H9 (cell line): ENCODE measurements at regions not wholly inside any gene's neighbourhood (a gene's known extent, or its start where the extent isn't known, plus 50 kb on each side); places are given as distances from the start of the nearest gene placed in this dataset.

Experiments
- DNase-seq: peaks from one replicate; pipeline ENCODE4 v3.0.0-alpha.2; 2017
- H2AFZ ChIP-seq: one replicate; pipeline ENCODE4 v1.6.1; 2013; ENCODE audit warnings: mild to moderate bottlenecking, low read length, control low read depth, moderate library complexity
- H2AK5ac ChIP-seq: 2 replicates; pipeline ENCODE4 v1.6.1; 2013; ENCODE audit warnings: low read length, control low read depth, mixed read lengths; ENCODE audit not compliant: insufficient read length
- H2BK120ac ChIP-seq: one replicate; pipeline ENCODE4 v1.6.1; 2013; ENCODE audit warnings: low read depth, mild to moderate bottlenecking, low read length, control low read depth, inconsistent platforms; ENCODE audit not compliant: poor library complexity, severe bottlenecking
- H2BK12ac ChIP-seq: 2 replicates; pipeline ENCODE4 v1.6.1; 2013; ENCODE audit warnings: low read length, control low read depth, mixed read lengths, low read depth; ENCODE audit not compliant: insufficient read length
- H2BK15ac ChIP-seq: 2 replicates; pipeline ENCODE4 v1.6.1; 2013; ENCODE audit warnings: low read depth, low read length, control low read depth
- H2BK20ac ChIP-seq: one replicate; pipeline ENCODE4 v1.6.1; 2013; ENCODE audit warnings: low read depth, mild to moderate bottlenecking, low read length, control low read depth, inconsistent platforms; ENCODE audit not compliant: poor library complexity, severe bottlenecking
- H2BK5ac ChIP-seq: 2 replicates; pipeline ENCODE4 v1.6.1; 2013; ENCODE audit warnings: low read length, control low read depth, mixed read lengths; ENCODE audit not compliant: insufficient read length
- H3K14ac ChIP-seq: 2 replicates; pipeline ENCODE4 v1.6.1; 2013; ENCODE audit warnings: low read length, control low read depth; ENCODE audit not compliant: insufficient read depth
- H3K18ac ChIP-seq: 2 replicates; pipeline ENCODE4 v1.6.1; 2013; ENCODE audit warnings: low read depth, mild to moderate bottlenecking, mixed read lengths, low read length, control low read depth; ENCODE audit not compliant: insufficient read length
- H3K23ac ChIP-seq: 2 replicates; pipeline ENCODE4 v1.6.1; 2013; ENCODE audit warnings: low read length, control low read depth, mixed read lengths, low read depth; ENCODE audit not compliant: insufficient read length
- H3K23me2 ChIP-seq: 2 replicates; pipeline ENCODE4 v1.6.1; 2013; ENCODE audit warnings: low read depth, mild to moderate bottlenecking, mixed read lengths, low read length, control low read depth; ENCODE audit not compliant: insufficient read length, poor library complexity, severe bottlenecking
- H3K27ac ChIP-seq: 2 replicates; pipeline ENCODE4 v1.5.1; 2013; ENCODE audit warnings: low read length, control low read depth, mixed read lengths, low read depth; ENCODE audit not compliant: insufficient read length
- H3K27me3 ChIP-seq: 2 replicates; pipeline ENCODE4 v1.6.1; 2013; ENCODE audit warnings: low read length, control low read depth, inconsistent platforms; ENCODE audit not compliant: insufficient read depth
- H3K4ac ChIP-seq: 2 replicates; pipeline ENCODE4 v1.6.1; 2013; ENCODE audit warnings: low read depth, mild to moderate bottlenecking, control low read depth, inconsistent platforms, low read length, moderate library complexity
- H3K4me1 ChIP-seq: 2 replicates; pipeline ENCODE4 v1.6.1; 2013; ENCODE audit warnings: low read length, control low read depth, inconsistent platforms; ENCODE audit not compliant: insufficient read depth
- H3K4me2 ChIP-seq: 2 replicates; pipeline ENCODE4 v1.6.1; 2013; ENCODE audit warnings: low read length, control low read depth, mixed read lengths; ENCODE audit not compliant: insufficient read length, insufficient read depth
- H3K56ac ChIP-seq: 2 replicates; pipeline ENCODE4 v1.6.1; 2013; ENCODE audit warnings: low read depth, mild to moderate bottlenecking, mixed read lengths, low read length, control low read depth; ENCODE audit not compliant: insufficient read length
- H3K79me1 ChIP-seq: 2 replicates; pipeline ENCODE4 v1.6.1; 2013; ENCODE audit warnings: low read depth, mild to moderate bottlenecking, moderate library complexity, low read length, control low read depth, inconsistent platforms; ENCODE audit not compliant: insufficient read depth, poor library complexity, severe bottlenecking
- H3K79me2 ChIP-seq: 2 replicates; pipeline ENCODE4 v1.6.1; 2013; ENCODE audit warnings: low read length, control low read depth, inconsistent platforms; ENCODE audit not compliant: insufficient read depth
- H3K9ac ChIP-seq: 2 replicates; pipeline ENCODE4 v1.6.1; 2013; ENCODE audit warnings: low read length, control low read depth, mixed read lengths; ENCODE audit not compliant: insufficient read length; ENCODE audit errors: extremely low read depth
- H3K9me3 ChIP-seq: one replicate; pipeline ENCODE4 v1.6.1; 2013; ENCODE audit warnings: low read depth, low read length, inconsistent platforms; ENCODE audit not compliant: control insufficient read depth
- H3T11ph ChIP-seq: one replicate; pipeline ENCODE4 v1.6.1; 2013; ENCODE audit warnings: mild to moderate bottlenecking, low read length, control low read depth, inconsistent platforms
- H4K20me1 ChIP-seq: one replicate; pipeline ENCODE4 v1.6.1; 2013; ENCODE audit not compliant: control insufficient read depth, insufficient read length, insufficient read depth
- H4K5ac ChIP-seq: 2 replicates; pipeline ENCODE4 v1.6.1; 2013; ENCODE audit warnings: low read depth, mild to moderate bottlenecking, mixed read lengths, low read length, control low read depth; ENCODE audit not compliant: insufficient read length
- H4K8ac ChIP-seq: replicated peaks from 2 replicates; pipeline ENCODE4 v1.6.1; 2013; ENCODE audit warnings: low read length, control low read depth, mixed read lengths, low read depth; ENCODE audit not compliant: insufficient read length
- H4K91ac ChIP-seq: 2 replicates; pipeline ENCODE4 v1.6.1; 2013; ENCODE audit warnings: low read depth, mild to moderate bottlenecking, moderate library complexity, mixed read lengths, low read length, control low read depth; ENCODE audit not compliant: insufficient read length
- H3K27ac Mint-ChIP-seq, 3 experiments: 2 replicates in 2 of 3; 3 replicates in 1 of 3; pipeline ENCODE4 v1.8.0; 2020 to 2021; ENCODE audit warnings: mixed read lengths in 3 of 3, mild to moderate bottlenecking in 1 of 3, moderate library complexity in 1 of 3
- H3K27me3 Mint-ChIP-seq: 2 replicates; pipeline ENCODE4 v1.8.0; 2021; ENCODE audit warnings: low read depth, mild to moderate bottlenecking, moderate library complexity, mixed read lengths
- H3K36me3 Mint-ChIP-seq, 3 experiments: 2 replicates in 2 of 3; 3 replicates in 1 of 3; pipeline ENCODE4 v1.8.0; 2020 to 2021; ENCODE audit warnings: low read depth in 3 of 3, mixed read lengths in 3 of 3; ENCODE audit not compliant: insufficient read depth in 1 of 3
- H3K4me1 Mint-ChIP-seq, 2 experiments: 2 replicates each; pipeline ENCODE4 v1.8.0; 2020; ENCODE audit warnings: mixed read lengths in 2 of 2
- H3K4me3 Mint-ChIP-seq, 2 experiments: 2 replicates in 1 of 2; 3 replicates in 1 of 2; pipeline ENCODE4 v1.8.0; 2020 to 2021; ENCODE audit warnings: mild to moderate bottlenecking in 2 of 2, mixed read lengths in 2 of 2, moderate library complexity in 1 of 2
- H3K9me3 Mint-ChIP-seq, 2 experiments: 2 replicates in 1 of 2; 3 replicates in 1 of 2; pipeline ENCODE4 v1.8.0; 2020; ENCODE audit warnings: mild to moderate bottlenecking in 2 of 2, mixed read lengths in 2 of 2, moderate library complexity in 1 of 2
- TF ChIP-seq, protein P1 (sequence below): fragments of 200-600 bp; sonication (generic); conservative IDR thresholded peaks from 3 replicates; pipeline ENCODE4 v1.8.0; 2021; ENCODE audit warnings: antibody characterized with exemption, mild to moderate bottlenecking

DNA sequence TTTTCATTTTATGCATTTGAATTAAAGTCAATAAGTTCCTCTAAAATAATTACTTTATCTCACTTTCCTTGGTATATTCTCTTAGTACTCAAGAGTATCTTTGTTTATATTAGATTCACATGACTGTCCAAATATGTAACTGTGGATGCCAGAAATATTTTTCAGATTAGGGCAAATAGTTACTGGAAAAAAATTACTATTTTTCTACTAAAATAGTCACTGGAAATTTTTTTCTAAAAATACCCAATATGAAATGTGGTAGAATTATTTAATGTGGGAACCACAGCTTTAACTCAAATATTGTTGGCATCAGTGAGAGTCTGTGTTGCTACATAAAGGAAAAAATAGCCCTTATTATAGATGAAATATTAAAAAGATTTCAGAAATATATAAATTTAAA is 70.4 kb upstream of the NMU start:
- Histone ChIP-seq H3K4me2 (no peak overlapping the region), H3K79me2 (no peaks in the 10 kb centered on the region), H4K5ac (no peak overlapping the region), H2AK5ac (no peak overlapping the region), H3K18ac (no peak overlapping the region), H3K4ac (no peak overlapping the region), H4K20me1 (no peaks in the 10 kb centered on the region), H3K4me1 (no peaks in the 10 kb centered on the region), H2BK15ac (no peak overlapping the region), H3K9me3 (no peaks in the 10 kb centered on the region), H2BK120ac (no peak overlapping the region), H3K27me3 (no peaks in the 10 kb centered on the region), H3K79me1 (no peaks in the 10 kb centered on the region), H2AFZ (no peak overlapping the region), H3K56ac (no peak overlapping the region), H2BK12ac (no peak overlapping the region), H3K9ac (no peak overlapping the region), H4K91ac (no peak overlapping the region), H2BK5ac (no peak overlapping the region), H3K14ac (no peak overlapping the region), H4K8ac (no peak overlapping the region), H3K27ac (no peak overlapping the region), H3K23me2 (no peaks in the 10 kb centered on the region), H3T11ph (no peak overlapping the region), H2BK20ac (no peak overlapping the region), H3K23ac (no peak overlapping the region)
- H3K27ac Mint-ChIP-seq = no peak overlapping the region
- TF ChIP-seq, protein P1, sequence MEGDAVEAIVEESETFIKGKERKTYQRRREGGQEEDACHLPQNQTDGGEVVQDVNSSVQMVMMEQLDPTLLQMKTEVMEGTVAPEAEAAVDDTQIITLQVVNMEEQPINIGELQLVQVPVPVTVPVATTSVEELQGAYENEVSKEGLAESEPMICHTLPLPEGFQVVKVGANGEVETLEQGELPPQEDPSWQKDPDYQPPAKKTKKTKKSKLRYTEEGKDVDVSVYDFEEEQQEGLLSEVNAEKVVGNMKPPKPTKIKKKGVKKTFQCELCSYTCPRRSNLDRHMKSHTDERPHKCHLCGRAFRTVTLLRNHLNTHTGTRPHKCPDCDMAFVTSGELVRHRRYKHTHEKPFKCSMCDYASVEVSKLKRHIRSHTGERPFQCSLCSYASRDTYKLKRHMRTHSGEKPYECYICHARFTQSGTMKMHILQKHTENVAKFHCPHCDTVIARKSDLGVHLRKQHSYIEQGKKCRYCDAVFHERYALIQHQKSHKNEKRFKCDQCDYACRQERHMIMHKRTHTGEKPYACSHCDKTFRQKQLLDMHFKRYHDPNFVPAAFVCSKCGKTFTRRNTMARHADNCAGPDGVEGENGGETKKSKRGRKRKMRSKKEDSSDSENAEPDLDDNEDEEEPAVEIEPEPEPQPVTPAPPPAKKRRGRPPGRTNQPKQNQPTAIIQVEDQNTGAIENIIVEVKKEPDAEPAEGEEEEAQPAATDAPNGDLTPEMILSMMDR = no peak
- H3K36me3 Mint-ChIP-seq = peaks cover 5 to 19% (median 6%) of the 10 kb centered on the region in 3 experiments; a peak in 6 of 7 replicates
- H3K27me3 Mint-ChIP-seq = peaks cover 4% of the 10 kb centered on the region; the same call in 1 of the 2 replicates
- H3K9me3 Mint-ChIP-seq = peaks cover 18 to 23% of the 10 kb centered on the region in 2 experiments
- DNase-seq = no peak
- H3K4me1 Mint-ChIP-seq = no peaks in the 10 kb centered on the region
- H3K4me3 Mint-ChIP-seq = no peak overlapping the region
